IgD-negative memory B cell (primary cell): ENCODE measurements at regions not wholly inside any gene's neighbourhood (a gene's known extent, or its start where the extent isn't known, plus 50 kb on each side); places are given as distances from the start of the nearest gene placed in this dataset.

ENCODE experiments used
- H3K27ac Mint-ChIP-seq, 3 donors: one replicate each; pipeline ENCODE4 v1.8.0; 2020 to 2022; ENCODE audit warnings: mild to moderate bottlenecking in 3 of 3, mixed read lengths in 3 of 3, moderate library complexity in 1 of 3
- H3K27me3 Mint-ChIP-seq: one replicate; pipeline ENCODE4 v1.8.0; 2021; ENCODE audit warnings: mixed read lengths
- H3K36me3 Mint-ChIP-seq: one replicate; pipeline ENCODE4 v1.8.0; 2020; ENCODE audit warnings: mild to moderate bottlenecking, mixed read lengths
- H3K4me1 Mint-ChIP-seq, 3 donors: one replicate each; pipeline ENCODE4 v1.8.0; 2020 to 2022; ENCODE audit warnings: mixed read lengths in 3 of 3, mild to moderate bottlenecking in 1 of 3
- H3K4me3 Mint-ChIP-seq, 4 donors: one replicate each; pipeline ENCODE4 v1.8.0; 2020 to 2022; ENCODE audit warnings: mild to moderate bottlenecking in 4 of 4, mixed read lengths in 4 of 4, moderate library complexity in 3 of 4
- H3K9me3 Mint-ChIP-seq, 3 donors: one replicate each; pipeline ENCODE4 v1.8.0; 2020 to 2021; ENCODE audit warnings: mixed read lengths in 3 of 3, mild to moderate bottlenecking in 1 of 3

DNA sequence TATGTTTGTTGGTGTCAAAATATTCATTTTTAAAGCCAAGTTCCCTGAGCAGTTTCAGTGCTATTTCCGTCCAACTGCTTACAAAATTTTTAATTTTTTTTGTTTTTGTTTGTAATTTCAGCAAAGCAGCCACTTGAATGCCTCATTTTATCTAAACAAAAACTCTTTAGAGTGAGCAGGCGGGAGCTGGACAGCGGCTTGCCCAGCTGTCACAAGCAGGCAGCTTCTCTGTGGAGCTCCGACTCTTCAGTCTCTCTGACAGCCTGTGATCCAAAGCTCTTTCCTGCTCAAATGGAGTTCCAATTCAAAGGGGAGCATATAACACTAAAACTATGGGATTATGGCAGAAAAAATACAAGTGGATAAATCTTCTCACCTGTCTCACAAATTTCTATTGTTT is 618.3 kb upstream of the PCDH20 start:
- H3K9me3 Mint-ChIP-seq = peaks cover 0 to 1% (median 0%) of the 10 kb centered on the region in 3 donors
- no peaks in the 10 kb centered on the region for H3K27me3 Mint-ChIP-seq
- peaks cover 0 to 2% (median 0%) of the 10 kb centered on the region in 3 donors for H3K4me1 Mint-ChIP-seq
- no peak overlapping the region for H3K4me3 Mint-ChIP-seq
- no peaks in the 10 kb centered on the region for H3K36me3 Mint-ChIP-seq
- H3K27ac Mint-ChIP-seq = no peak overlapping the region

DNA sequence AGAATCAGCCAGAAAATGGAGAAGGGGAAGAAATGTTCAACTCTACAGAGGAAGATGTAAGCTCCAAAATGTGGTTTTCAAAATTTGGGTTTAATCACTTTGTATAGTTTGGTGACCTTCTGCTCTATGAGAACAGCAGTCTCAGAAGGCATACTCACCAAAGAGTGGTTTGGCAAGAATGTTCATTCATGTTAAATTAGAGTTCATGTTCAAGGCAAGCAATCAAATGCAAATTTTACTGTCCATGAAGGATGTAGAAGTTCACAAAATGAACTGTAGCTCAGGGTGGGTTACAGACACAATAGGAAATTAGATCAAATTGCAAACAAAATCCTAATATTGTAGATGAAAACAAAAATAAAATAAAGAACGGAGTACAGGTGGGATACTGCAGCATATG is 606.7 kb upstream of the PCDH20 start:
- H3K4me1 Mint-ChIP-seq = no peaks in the 10 kb centered on the region
- no peaks in the 10 kb centered on the region for H3K36me3 Mint-ChIP-seq
- H3K9me3 Mint-ChIP-seq = peaks cover 0 to 2% (median 0%) of the 10 kb centered on the region in 3 donors
- no peak overlapping the region for H3K27ac Mint-ChIP-seq
- H3K4me3 Mint-ChIP-seq = no peak overlapping the region
- no peaks in the 10 kb centered on the region for H3K27me3 Mint-ChIP-seq

DNA sequence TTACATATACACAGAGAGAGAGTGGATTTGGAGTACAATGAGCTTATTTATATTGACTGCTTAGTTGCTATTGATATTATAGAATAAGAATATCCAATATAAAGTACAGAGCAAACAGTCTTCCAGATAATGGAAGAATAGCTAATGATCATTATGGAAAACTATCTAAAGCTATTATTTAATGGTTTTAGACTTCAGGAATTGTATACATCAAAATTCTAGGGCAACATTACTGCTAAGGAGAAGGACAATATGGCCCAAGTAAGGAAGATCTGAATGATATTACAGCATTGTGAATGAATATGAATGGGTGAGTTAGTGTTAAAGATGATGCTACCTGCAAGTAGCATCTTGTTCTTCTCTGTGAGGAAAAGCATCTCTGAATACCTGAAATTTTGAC is 604.2 kb upstream of the PCDH20 start:
- H3K4me1 Mint-ChIP-seq = no peaks in the 10 kb centered on the region
- H3K9me3 Mint-ChIP-seq = no peaks in the 10 kb centered on the region
- H3K27ac Mint-ChIP-seq = no peak overlapping the region
- no peak overlapping the region for H3K4me3 Mint-ChIP-seq
- no peaks in the 10 kb centered on the region for H3K36me3 Mint-ChIP-seq
- H3K27me3 Mint-ChIP-seq = no peaks in the 10 kb centered on the region

DNA sequence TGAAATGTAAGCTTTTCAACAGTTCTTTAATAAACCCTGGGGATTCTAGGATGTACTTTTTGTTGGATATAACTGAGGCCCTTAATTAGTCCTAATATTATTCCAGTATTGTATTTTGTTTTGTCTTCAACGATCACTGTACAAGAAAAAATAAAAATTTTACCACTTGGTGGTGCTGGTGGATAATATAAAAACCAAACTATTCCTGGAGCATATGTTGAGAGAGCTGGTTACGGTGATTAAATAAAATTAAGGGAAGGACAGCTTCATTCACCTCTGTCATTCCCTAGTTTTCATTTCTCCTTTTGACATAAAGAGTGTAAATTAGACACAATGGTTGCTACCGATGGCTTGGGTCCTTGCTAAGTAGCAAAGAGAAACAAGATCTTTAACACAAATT is 598.6 kb upstream of the PCDH20 start:
- H3K4me3 Mint-ChIP-seq = no peak overlapping the region
- peaks cover 0 to under 1% (median 0%) of the 10 kb centered on the region in 3 donors for H3K9me3 Mint-ChIP-seq
- no peak overlapping the region for H3K27ac Mint-ChIP-seq
- no peaks in the 10 kb centered on the region for H3K27me3 Mint-ChIP-seq
- H3K4me1 Mint-ChIP-seq = no peaks in the 10 kb centered on the region
- H3K36me3 Mint-ChIP-seq = no peaks in the 10 kb centered on the region

DNA sequence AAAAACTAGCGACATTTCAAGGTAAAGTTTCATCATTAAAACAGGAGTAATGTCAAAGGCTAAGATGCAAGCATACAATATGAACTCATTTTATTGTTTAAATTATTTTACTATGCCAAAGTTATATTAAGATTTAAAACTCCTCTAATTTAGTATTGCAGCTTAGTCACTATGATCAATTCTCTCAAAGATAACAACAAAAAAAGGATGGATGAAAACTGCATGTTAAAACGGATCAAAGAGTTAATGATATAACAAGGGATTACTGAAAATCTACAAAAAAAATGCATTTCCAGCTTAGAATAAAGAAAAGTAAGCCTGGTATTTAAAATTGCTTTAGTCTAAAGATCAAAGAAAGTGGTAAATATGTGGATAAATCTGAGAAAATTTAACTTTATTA is 587.8 kb upstream of the PCDH20 start:
- Mint-ChIP-seq H3K36me3 (no peaks in the 10 kb centered on the region), H3K4me1 (no peaks in the 10 kb centered on the region), H3K4me3 (no peak overlapping the region), H3K9me3 (peaks cover 0 to 3% (median 3%) of the 10 kb centered on the region in 3 donors), H3K27ac (no peak overlapping the region), H3K27me3 (no peaks in the 10 kb centered on the region)

DNA sequence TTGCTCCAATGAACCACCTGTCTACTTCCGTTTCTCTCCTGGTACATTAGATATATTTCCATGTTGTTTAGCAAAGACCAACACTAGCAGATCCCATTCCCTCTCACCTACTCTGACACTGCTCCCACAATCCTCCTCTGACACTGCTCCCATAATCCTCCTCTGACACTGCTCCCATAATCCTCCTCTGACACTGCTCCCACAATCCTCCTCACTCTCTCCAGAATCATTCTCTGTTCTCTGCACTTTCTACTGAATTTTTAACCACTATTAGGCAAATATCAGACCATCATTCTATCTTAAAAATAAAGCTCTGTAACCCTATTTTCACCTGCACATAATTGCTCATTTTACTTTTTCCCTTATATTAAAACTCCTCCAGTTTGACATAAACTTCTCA is 578.5 kb upstream of the PCDH20 start:
- no peaks in the 10 kb centered on the region for H3K27me3 Mint-ChIP-seq
- no peaks in the 10 kb centered on the region for H3K4me1 Mint-ChIP-seq
- H3K27ac Mint-ChIP-seq = no peak overlapping the region

DNA sequence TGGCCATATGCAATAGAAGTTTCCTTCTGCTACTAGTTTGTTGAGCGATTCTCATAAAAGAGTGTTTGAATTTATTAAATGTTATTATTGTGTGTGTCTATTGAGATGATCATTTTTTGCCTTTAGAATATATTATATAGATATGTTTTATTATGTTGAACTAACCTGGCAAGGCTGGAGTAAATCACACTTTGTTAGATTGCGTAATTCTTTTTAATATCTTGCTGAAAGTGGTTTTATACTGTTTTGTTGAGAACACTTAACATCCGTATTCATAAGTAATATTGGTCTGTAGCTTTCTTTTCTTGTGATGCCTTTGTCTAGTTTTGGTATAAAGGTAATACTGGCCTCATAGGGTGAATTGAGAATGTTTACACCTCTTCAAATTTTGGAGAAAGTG is 574.3 kb upstream of the PCDH20 start:
- no peaks in the 10 kb centered on the region for H3K27me3 Mint-ChIP-seq
- H3K9me3 Mint-ChIP-seq = peaks cover 0 to 10% (median 0%) of the 10 kb centered on the region in 3 donors
- H3K36me3 Mint-ChIP-seq = no peaks in the 10 kb centered on the region
- H3K4me3 Mint-ChIP-seq = no peak overlapping the region
- H3K27ac Mint-ChIP-seq = no peak overlapping the region
- no peaks in the 10 kb centered on the region for H3K4me1 Mint-ChIP-seq

More for the DNA sequence above, 578.5 kb upstream of the PCDH20 start:
- no peaks in the 10 kb centered on the region for H3K36me3 Mint-ChIP-seq
- H3K4me3 Mint-ChIP-seq = no peak overlapping the region
- H3K9me3 Mint-ChIP-seq = peaks cover 0 to 18% (median 7%) of the 10 kb centered on the region in 3 donors

DNA sequence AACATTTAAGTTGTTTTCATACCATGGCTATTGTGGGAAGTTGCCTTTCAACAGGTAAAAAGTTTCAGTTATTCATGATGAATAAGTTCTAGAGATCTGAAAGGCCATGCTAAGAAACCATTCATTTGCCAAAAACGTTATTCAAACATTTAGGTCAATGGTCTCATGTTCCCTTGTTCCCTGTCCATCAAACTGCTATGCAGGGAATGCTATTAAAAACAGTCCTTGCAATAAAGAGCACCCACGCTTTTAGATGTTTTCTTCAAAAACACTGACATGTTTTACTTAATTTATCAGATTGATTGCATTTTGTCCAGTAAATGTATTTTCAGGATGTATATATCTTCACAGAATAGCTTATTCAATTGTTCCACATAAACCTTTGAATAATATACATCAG is 573.2 kb upstream of the PCDH20 start:
- H3K4me3 Mint-ChIP-seq = no peak overlapping the region
- no peak overlapping the region for H3K27ac Mint-ChIP-seq
- no peaks in the 10 kb centered on the region for H3K27me3 Mint-ChIP-seq
- H3K4me1 Mint-ChIP-seq = no peaks in the 10 kb centered on the region
- peaks cover 0 to 5% (median 0%) of the 10 kb centered on the region in 3 donors for H3K9me3 Mint-ChIP-seq
- H3K36me3 Mint-ChIP-seq = no peaks in the 10 kb centered on the region

DNA sequence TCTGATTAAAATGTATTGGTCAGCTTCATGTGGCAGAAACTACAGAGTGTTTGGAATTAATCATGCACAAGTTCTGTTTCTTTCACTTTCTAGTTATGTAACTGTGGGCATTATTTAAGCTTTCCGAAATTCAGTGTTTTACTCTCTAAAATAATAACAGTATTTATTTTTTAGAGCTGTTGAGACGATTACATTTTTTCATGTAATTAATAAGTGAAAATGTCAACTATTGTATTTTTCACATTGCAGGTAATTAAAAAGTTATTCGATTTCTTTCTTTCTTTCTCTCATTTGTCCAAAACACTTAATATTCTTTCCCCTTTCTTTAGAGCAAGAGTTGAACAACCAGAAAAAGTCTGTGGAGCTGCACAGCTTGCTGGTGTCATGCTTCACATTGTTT is 559.4 kb upstream of the PCDH20 start:
- Mint-ChIP-seq H3K27ac (no peak overlapping the region), H3K4me1 (no peaks in the 10 kb centered on the region)

DNA sequence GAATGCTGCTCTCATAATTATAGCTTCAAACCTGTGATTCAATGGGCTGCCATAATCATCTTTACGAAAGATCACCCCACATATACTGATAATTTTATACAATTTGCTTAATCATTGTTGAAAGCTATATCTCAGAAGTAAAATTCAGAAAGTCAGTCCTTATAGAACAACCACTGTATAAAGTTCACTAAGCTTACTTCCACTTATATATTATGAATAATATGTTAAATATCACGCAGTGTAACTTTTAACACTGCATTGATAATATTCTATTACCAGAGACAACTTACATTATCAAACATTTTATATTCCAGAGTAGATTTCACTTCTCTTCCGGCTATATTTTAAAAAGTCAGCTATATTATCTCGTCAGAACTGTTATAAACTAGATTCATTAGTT is 550.1 kb upstream of the PCDH20 start:
- H3K4me3 Mint-ChIP-seq = no peak overlapping the region
- H3K4me1 Mint-ChIP-seq = no peaks in the 10 kb centered on the region
- H3K27ac Mint-ChIP-seq = no peak overlapping the region
- no peaks in the 10 kb centered on the region for H3K27me3 Mint-ChIP-seq
- H3K36me3 Mint-ChIP-seq = no peaks in the 10 kb centered on the region
- H3K9me3 Mint-ChIP-seq = peaks cover 0 to 4% (median 0%) of the 10 kb centered on the region in 3 donors

More for the DNA sequence above, 559.4 kb upstream of the PCDH20 start:
- Mint-ChIP-seq H3K27me3 (no peaks in the 10 kb centered on the region), H3K4me3 (no peak overlapping the region), H3K36me3 (no peaks in the 10 kb centered on the region), H3K9me3 (peaks cover 3 to 4% (median 3%) of the 10 kb centered on the region in 3 donors)

DNA sequence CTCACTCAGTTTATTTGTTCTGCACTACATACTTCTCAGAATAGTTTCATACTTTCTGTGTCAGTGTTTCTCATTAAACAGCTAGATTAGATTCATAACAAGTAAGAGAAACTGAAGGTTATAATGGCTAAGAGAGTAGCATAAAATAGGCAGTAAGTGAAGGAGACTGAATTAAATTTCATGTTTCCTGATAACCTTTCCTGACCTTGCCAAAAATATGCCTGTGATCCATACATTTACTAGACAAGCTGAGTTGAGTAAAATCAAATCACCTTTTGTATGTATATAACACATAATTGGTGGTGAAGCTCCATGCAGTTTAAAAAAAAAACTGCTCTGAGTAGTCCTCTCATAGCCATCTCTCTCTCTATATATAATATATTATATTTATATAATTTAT is 545.3 kb upstream of the PCDH20 start:
- H3K27me3 Mint-ChIP-seq = no peaks in the 10 kb centered on the region
- H3K9me3 Mint-ChIP-seq = peaks cover 0 to 4% (median 0%) of the 10 kb centered on the region in 3 donors
- no peaks in the 10 kb centered on the region for H3K36me3 Mint-ChIP-seq
- no peak overlapping the region for H3K4me3 Mint-ChIP-seq
- H3K27ac Mint-ChIP-seq = no peak overlapping the region
- no peaks in the 10 kb centered on the region for H3K4me1 Mint-ChIP-seq

DNA sequence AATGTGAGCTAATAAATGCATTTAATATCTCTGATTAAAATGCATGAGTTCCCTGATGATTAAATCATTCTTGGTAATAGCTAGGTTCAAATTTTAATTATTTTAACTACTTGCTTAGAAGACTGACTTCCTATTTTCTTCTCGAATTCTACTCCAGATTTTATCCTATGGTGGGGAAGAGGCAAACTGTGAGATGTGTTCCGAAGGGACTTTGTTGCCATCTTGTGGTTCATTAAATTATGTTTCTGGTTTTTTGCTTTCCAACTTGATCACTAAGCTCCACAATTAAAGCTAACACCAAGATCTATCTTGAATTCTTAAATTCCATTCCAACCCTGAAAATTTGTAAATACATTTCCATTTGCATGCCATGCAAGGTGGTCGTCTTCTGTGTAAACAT is 538.4 kb upstream of the PCDH20 start:
- no peaks in the 10 kb centered on the region for H3K27me3 Mint-ChIP-seq
- no peak overlapping the region for H3K4me3 Mint-ChIP-seq
- H3K36me3 Mint-ChIP-seq = no peaks in the 10 kb centered on the region

DNA sequence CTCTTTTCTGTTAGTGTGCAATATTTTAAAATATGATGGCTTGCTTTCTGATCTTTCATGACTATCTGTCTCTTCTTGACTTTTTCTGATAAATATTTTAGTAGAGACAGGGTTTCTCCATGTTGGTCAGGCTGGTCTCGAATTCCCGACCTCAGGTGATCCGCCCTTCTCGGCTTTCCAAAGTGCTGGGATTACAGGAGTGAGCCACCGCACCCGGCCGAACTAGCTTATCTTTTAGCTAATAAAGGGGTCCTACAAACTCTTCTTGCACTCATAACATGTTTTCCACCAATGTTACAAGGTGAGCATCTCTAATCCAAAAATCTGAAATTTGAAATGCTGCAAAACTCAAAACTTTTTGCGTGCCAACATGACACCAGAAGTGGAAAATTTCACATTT is 535.2 kb upstream of the PCDH20 start:
- Mint-ChIP-seq H3K4me1 (no peaks in the 10 kb centered on the region), H3K9me3 (peaks cover 0 to 3% (median 0%) of the 10 kb centered on the region in 3 donors), H3K36me3 (no peaks in the 10 kb centered on the region), H3K4me3 (no peak overlapping the region), H3K27me3 (no peaks in the 10 kb centered on the region), H3K27ac (no peak overlapping the region)

More for the DNA sequence above, 538.4 kb upstream of the PCDH20 start:
- Mint-ChIP-seq H3K27ac (no peak overlapping the region), H3K4me1 (no peaks in the 10 kb centered on the region), H3K9me3 (no peaks in the 10 kb centered on the region)

DNA sequence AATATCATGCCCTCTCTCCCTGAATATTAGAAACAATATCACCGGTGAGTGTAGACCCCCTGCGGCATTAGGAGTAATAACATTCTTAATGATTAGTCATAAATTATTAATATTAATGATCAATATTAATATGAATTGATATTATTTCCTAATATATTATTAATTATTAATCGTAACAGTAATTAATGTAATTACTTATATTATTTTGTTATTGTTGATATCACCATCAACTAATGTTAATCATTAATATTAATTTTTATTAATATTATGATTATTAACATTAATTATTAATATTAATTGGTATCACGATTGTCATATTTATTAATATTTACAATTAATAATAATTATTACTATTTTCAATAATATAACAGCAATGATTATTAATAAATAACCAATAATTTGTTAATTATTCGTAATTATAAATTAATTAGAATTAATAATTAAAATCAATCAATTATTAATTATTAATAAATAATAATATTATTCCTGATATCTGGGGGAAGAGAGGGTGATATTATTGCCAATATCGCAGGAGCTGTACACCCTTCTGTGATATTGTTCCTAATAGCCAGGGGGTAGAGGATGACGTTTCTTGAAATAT is 528.8 kb upstream of the PCDH20 start:
- no peaks in the 10 kb centered on the region for H3K4me1 Mint-ChIP-seq
- no peaks in the 10 kb centered on the region for H3K27me3 Mint-ChIP-seq
- peaks cover 0 to 14% (median 3%) of the 10 kb centered on the region in 3 donors for H3K9me3 Mint-ChIP-seq
- H3K36me3 Mint-ChIP-seq = peaks cover 1% of the 10 kb centered on the region
- no peak overlapping the region for H3K4me3 Mint-ChIP-seq
- H3K27ac Mint-ChIP-seq = no peak overlapping the region

DNA sequence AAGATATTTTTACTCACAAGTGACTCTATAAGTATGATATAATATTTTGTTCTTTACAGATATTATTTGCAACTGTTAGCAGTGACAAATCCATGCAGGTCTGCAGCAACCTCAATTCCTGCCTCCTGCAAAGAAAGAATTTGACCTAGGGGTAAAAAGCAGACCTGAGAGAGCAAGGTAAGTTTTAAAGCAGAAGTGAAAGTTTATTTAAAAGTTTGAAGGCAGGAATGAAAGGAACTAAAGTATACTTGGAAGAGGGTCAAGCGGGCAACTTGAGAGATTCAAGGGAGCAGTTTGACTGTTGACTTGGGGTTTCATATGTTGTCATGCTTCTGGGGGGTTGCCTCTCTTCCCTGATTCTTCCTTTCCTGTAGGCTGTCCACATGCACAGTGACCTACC is 520.1 kb upstream of the PCDH20 start:
- Mint-ChIP-seq H3K27ac (no peak overlapping the region), H3K4me3 (no peak overlapping the region), H3K4me1 (no peaks in the 10 kb centered on the region), H3K27me3 (no peaks in the 10 kb centered on the region), H3K36me3 (no peaks in the 10 kb centered on the region), H3K9me3 (peaks cover 0 to 20% (median 3%) of the 10 kb centered on the region in 3 donors)

DNA sequence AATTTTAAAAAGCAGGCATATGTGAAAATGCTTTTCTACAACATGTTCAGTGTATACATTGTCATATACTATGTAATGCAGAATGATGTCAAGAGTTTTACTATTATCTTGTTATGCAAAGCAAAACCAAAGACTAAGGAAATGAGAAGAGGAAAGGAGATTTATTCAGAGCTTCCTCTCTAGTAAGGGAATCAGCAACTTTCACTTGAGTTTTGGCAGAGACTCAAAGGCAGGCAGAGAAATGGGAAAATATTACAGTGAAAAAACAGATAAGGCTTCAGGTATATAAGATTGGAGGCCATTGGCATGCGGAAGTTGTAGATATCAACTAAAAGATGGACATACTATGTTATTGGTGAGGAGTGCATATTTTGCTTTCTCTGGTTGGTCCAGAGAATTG is 512.0 kb upstream of the PCDH20 start:
- no peak overlapping the region for H3K4me3 Mint-ChIP-seq
- H3K4me1 Mint-ChIP-seq = no peaks in the 10 kb centered on the region
- H3K27ac Mint-ChIP-seq = no peak overlapping the region

More for the DNA sequence above, 512.0 kb upstream of the PCDH20 start:
- Mint-ChIP-seq H3K36me3 (no peaks in the 10 kb centered on the region), H3K9me3 (peaks cover 0 to 7% (median 2%) of the 10 kb centered on the region in 3 donors), H3K27me3 (no peaks in the 10 kb centered on the region)
